Mesothelial cell of epicardium (in vitro differentiated cells): ENCODE measurements at regions not wholly inside any gene's neighbourhood (a gene's known extent, or its start where the extent isn't known, plus 50 kb on each side); places are given as distances from the start of the nearest gene placed in this dataset.

ENCODE experiments used
- DNase-seq, 2 experiments: peaks; one replicate each; pipeline ENCODE4 v3.0.0; 2021; ENCODE audit warnings: low spot score in 2 of 2; ENCODE audit not compliant: unreplicated experiment in 2 of 2
- H3K27ac Mint-ChIP-seq: 2 replicates; pipeline ENCODE4 v1.8.0; 2021; ENCODE audit warnings: mixed read lengths
- H3K27me3 Mint-ChIP-seq: 2 replicates; pipeline ENCODE4 v1.8.0; 2021; ENCODE audit warnings: low read depth, mixed read lengths
- H3K36me3 Mint-ChIP-seq: 2 replicates; pipeline ENCODE4 v1.8.0; 2021; ENCODE audit warnings: mixed read lengths
- H3K4me1 Mint-ChIP-seq: 2 replicates; pipeline ENCODE4 v1.8.0; 2021; ENCODE audit warnings: mixed read lengths
- H3K4me3 Mint-ChIP-seq: 2 replicates; pipeline ENCODE4 v1.8.0; 2021; ENCODE audit warnings: mild to moderate bottlenecking, moderate library complexity, mixed read lengths
- H3K9me3 Mint-ChIP-seq: 2 replicates; pipeline ENCODE4 v1.8.0; 2021; ENCODE audit warnings: mixed read lengths
- CTCF ChIP-seq: fragments of 200-600 bp; sonication (generic); IDR thresholded peaks from one replicate; pipeline ENCODE4 v1.5.0; 2021; ENCODE audit warnings: antibody characterized with exemption; ENCODE audit not compliant: unreplicated experiment

DNA sequence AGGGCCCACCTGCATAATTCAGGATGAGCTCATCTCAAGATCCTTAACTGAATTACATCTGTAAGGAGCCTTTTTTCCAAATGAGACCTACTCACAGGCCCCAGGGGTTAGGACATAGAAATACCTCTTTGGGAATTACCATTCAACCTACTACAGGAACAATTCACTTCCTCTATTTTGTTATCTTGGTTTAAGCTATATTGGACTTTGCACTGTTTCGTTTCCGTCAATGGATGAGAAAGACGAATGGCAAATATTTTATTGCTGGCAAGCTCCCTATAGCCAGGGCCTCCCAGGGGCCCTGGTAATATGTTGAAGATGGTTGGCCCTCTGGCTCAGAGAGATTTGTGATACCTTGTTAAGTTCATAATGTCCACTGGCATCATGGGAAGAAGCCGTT is 384.2 kb upstream of the DUSP10 start:
- H3K9me3 Mint-ChIP-seq: peaks cover 9% of the 10 kb centered on the region
- no peak for TF ChIP-seq CTCF
- H3K4me1 Mint-ChIP-seq: peaks cover 13% of the 10 kb centered on the region
- no peak for DNase-seq
- peaks cover 3% of the 10 kb centered on the region for H3K27me3 Mint-ChIP-seq
- H3K36me3 Mint-ChIP-seq: no peaks in the 10 kb centered on the region
- H3K27ac Mint-ChIP-seq: no peak overlapping the region
- H3K4me3 Mint-ChIP-seq: no peak overlapping the region

- Mint-ChIP-seq H3K4me3 (no peak overlapping the region), H3K27ac (no peak overlapping the region), H3K4me1 (peaks cover 4% of the 10 kb centered on the region), H3K9me3 (peaks cover 9% of the 10 kb centered on the region), H3K36me3 (no peaks in the 10 kb centered on the region), H3K27me3 (peaks cover 3% of the 10 kb centered on the region)
- TF ChIP-seq CTCF: no peak
- no peak for DNase-seq
Observed at GRCh38 chr1:222124602-222125001, 382.7 kb upstream of the DUSP10 start.

DNA sequence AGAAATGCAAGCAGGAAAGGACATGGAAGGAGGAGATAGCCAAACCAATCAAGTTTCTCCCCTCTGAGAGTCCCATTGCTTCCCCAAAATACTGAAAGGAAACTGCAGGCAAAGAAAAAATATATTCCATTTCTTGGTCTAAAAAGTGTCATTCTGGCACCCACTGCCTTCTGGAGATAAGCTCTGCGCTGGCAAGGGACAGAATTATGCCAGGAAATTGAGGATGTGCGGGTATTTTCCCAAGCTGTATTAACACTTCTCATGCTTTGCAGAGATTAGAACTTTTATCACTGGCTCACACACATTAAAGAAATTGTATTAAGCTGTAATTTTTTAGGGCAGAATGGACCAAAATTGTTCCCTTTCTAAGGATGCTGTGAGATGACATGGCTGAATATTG is 381.2 kb upstream of the DUSP10 start:
- no peak for TF ChIP-seq CTCF
- Mint-ChIP-seq H3K4me3 (no peak overlapping the region), H3K4me1 (peaks cover 4% of the 10 kb centered on the region), H3K9me3 (peaks cover 9% of the 10 kb centered on the region), H3K36me3 (no peaks in the 10 kb centered on the region), H3K27me3 (peaks cover under 1% of the 10 kb centered on the region), H3K27ac (no peak overlapping the region)
- DNase-seq: no peak

DNA sequence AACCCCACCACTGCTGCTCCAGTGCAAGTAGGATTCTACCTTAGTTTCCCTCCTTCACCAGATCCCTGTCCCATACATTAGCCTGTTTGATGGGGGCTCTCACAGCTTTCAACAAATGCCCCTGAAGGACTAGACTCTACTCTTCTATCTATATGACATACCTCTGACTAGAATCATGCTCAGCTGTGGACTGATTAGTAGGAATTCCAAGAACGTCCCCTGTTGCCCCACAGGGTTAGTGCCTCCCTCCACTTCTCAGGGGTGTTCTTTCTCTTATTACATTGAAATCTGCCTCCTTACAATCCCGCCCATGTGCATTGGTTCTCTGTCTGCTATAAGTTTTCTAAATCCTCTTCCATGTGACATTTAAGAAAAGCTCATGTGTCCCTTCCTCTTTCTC is 375.9 kb upstream of the DUSP10 start:
- no peak overlapping the region for H3K4me3 Mint-ChIP-seq
- DNase-seq: no peak
- no peaks in the 10 kb centered on the region for H3K4me1 Mint-ChIP-seq
- no peaks in the 10 kb centered on the region for H3K9me3 Mint-ChIP-seq
- H3K27ac Mint-ChIP-seq: no peak overlapping the region
- no peaks in the 10 kb centered on the region for H3K36me3 Mint-ChIP-seq
- H3K27me3 Mint-ChIP-seq: peaks cover 35% of the 10 kb centered on the region
- no peak for TF ChIP-seq CTCF

DNA sequence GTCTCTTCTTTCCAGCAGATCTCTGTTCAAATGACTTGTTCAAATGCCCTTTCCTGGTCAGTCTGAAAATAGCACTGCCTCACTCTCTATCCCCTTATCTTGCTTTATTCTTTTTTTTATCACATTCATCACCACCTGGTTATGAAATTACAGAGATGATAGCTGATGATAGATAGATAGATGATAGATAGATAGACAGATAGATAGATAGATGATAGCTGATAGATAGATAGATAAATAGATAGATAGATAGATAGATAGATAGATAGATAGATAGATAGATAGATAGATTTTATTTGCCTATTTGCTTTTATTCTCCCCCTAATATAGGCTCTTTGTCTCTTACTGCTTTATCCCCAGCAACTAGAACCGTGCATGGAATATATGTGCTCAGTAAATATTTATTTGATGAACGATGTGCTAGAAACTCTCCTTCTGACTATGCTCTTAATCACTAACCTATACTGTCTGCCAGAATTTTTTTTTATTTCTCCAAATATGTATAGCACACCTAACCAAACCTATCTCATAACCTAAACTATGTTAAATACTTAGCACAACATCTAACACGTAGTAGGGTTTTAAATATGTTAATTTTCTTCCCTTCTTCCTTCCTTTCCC is 372.8 kb upstream of the DUSP10 start:
- no peaks in the 10 kb centered on the region for H3K36me3 Mint-ChIP-seq

More for the DNA sequence above, 372.8 kb upstream of the DUSP10 start:
- H3K4me3 Mint-ChIP-seq: no peak overlapping the region
- no peak for DNase-seq
- no peaks in the 10 kb centered on the region for H3K4me1 Mint-ChIP-seq
- peaks cover 48% of the 10 kb centered on the region for H3K27me3 Mint-ChIP-seq
- H3K27ac Mint-ChIP-seq: no peak overlapping the region
- H3K9me3 Mint-ChIP-seq: no peaks in the 10 kb centered on the region
- no peak for TF ChIP-seq CTCF
